GM13976 (cell line): ENCODE measurements at regions not wholly inside any gene's neighbourhood (a gene's known extent, or its start where the extent isn't known, plus 50 kb on each side); places are given as distances from the start of the nearest gene placed in this dataset.

Experiments used
- DNase-seq: peaks from one replicate; pipeline ENCODE4 v3.0.0; 2012; ENCODE audit warnings: low spot score
- in situ Hi-C: fragments of 300-500 bp; cut with MboI; formaldehyde crosslinking; loops from one replicate; pipeline ENCODE4 v1.12.0; 2022; ENCODE audit warnings: low sequenced_read_pairs, mixed read lengths, inconsistent platforms; ENCODE audit not compliant: unreplicated experiment
- TF ChIP-seq, protein P1 (sequence below): IDR thresholded peaks from 2 replicates; pipeline ENCODE4 v1.5.1; 2012; ENCODE audit warnings: borderline replicate concordance, mild to moderate bottlenecking; ENCODE audit not compliant: insufficient read depth; ENCODE audit errors: extremely low read depth, missing control alignments, control extremely low read depth

DNA sequence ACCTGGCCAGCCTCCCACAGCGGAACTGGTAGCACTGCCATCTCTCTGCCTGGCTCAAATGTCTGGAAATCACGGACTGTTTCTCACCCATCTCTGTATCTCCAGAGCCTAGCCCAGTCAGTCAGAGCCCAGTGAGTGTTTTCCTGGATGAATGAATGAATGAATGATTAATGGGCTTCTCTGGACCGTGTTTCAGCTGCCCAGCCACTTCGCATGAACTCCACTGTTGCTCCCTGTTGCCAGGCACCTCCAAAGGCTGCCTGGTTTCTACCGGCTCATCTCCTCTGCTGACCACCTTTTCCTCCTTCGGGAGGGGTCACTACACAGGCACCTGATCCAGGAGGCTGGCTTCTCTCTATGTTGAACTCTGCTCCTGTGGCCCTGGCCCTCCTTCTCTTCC, 91.0 kb upstream of the SDK2 start:
- TF ChIP-seq, protein P1, sequence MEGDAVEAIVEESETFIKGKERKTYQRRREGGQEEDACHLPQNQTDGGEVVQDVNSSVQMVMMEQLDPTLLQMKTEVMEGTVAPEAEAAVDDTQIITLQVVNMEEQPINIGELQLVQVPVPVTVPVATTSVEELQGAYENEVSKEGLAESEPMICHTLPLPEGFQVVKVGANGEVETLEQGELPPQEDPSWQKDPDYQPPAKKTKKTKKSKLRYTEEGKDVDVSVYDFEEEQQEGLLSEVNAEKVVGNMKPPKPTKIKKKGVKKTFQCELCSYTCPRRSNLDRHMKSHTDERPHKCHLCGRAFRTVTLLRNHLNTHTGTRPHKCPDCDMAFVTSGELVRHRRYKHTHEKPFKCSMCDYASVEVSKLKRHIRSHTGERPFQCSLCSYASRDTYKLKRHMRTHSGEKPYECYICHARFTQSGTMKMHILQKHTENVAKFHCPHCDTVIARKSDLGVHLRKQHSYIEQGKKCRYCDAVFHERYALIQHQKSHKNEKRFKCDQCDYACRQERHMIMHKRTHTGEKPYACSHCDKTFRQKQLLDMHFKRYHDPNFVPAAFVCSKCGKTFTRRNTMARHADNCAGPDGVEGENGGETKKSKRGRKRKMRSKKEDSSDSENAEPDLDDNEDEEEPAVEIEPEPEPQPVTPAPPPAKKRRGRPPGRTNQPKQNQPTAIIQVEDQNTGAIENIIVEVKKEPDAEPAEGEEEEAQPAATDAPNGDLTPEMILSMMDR = no peak
- in situ Hi-C loops = no loop called here
- no peak for DNase-seq

DNA sequence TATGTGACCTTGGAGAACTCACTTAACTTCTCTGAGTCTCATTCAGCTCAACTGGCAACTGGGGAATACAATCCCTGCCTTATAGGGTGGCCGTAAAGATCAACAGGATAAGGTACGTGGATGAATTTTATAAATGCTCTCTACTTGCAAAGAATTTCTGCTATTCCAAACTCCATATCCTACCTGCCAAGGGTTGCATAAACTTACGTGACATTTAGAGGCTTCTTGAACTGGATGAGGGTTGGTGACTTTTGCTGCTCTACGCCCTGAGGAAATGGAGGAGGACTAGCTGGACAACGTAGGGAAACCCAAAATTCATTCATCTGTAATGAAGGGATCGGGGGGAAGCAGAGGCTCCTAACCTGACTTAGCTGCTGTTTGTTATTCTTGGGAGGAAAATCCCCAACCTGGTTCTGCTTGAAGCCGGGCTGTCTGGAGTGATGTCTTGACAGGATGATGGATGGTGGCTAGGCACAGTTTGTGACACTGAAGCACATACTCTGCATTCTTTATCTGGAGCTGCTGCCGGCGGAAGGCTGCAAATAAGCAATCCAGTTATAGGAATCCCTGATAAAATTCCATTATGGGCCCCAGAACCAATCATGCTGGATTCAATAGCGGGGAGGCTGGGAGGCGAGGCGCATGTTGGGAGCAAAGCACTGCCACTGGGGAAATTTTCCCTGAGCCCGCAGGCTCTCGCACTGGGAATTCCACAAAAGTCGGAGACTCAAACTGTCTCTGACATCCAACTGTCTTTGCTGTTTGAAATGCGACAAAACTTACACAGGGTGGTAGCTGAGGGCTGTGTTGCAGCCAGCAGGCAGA, 94.7 kb upstream of the SDK2 start:
- DNase-seq = no peak
- TF ChIP-seq, protein P1 = no peak
- in situ Hi-C loops = no loop called here

DNA sequence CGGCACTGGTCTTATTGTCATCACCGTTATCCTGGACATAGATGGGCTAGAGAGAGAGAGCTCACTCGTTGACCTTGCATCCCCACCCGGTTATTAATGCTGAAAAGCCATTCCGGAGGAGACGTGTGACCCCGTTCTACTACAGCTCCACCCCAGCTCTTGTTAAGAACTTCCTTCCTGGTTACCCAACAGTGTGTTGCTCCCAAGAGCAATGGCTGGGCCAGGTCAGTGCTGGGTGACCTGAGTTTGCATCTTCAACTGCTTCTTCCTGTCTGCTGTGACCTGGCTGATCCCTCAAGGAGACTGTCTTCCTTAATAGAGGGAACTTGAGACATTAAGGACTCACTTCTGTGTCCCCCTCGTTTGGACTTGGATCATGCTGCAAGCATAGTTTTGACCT, 96.1 kb upstream of the SDK2 start:
- in situ Hi-C loops = no loop called here
- TF ChIP-seq, protein P1 = no peak
- no peak for DNase-seq

DNA sequence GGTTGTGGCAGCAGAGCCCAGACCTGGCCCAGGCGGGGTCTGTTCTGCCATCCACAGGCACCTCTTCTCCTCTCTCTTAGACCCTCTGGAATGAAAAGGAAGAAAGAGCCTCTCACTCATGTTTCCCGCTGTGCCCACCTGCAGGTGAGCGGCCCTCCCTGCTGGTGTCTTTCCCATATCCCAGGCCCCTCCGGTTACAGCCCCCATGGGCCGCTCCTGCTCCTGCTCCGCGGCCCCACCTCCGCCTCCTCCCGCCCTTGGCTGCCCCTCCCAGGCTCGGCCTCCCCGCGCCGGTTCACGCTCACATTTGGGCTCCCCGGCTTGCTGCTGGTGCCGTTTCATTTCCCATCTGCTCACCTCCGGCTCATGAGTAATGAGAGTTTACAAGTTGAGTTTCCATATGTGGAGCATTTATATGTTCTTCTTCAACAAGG, 98.7 kb upstream of the SDK2 start:
- TF ChIP-seq, protein P1 = no peak
- in situ Hi-C loops = no loop called here

DNA sequence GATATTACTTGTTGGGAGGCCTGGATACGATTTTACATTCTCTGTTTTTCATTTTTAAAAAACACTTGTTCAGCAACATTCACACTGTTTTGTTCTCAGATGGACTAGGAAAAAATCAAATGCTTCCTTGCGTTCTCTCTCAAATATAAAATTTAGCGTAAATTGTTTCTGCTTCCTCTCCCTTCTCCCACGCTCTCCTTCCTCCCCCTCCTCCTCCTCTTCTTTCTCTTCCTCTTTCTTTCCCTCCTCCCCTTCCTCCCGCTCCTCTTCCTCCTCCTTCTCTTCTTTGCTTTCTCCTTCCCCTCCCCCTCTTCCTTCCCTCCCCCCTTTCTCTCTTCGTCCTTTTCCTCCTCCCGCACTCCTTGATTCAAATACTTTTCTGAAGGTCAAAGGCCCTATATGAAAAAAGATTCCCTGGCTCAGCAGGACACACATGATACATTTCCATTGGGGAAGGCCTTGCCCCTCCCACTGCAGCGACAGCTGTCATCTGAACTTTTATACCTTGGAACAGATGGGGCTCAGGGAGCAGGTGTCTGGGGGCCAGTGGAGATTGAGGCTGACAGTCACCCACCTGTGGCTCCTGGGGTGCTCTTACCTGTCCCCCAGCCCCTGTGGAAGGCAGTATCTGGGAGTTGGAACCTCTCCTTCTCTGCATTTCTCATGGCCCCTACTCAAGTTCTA, 99.4 kb upstream of the SDK2 start:
- TF ChIP-seq, protein P1 = no peak
- in situ Hi-C loops = no loop called here
- no peak for DNase-seq

More for the DNA sequence above, 98.7 kb upstream of the SDK2 start:
- no peak for DNase-seq

DNA sequence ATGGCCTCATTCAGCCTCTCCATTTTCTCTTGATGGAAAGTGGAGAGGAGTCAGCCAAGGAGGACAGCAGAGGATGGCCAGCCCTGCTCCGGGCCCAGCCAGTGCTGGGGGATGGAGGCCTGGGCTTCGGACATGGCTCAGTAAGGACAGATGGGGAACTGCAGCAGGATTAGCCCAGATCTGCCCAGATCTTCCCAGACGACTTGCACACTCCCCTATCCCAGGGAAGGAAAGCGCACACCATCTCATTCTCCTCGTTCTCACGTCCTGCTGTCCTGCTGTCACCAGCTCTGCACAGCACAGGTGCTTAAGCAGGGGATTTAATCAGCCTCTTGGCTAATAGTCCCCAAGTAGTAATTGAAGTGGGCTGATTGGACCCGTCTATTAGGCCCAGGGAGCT, 100.2 kb upstream of the SDK2 start:
- TF ChIP-seq, protein P1 = no peak
- in situ Hi-C loops = no loop called here
- no peak for DNase-seq
